Endothelial cell of umbilical vein (primary cell): ENCODE measurements at regions not wholly inside any gene's neighbourhood (a gene's known extent, or its start where the extent isn't known, plus 50 kb on each side); places are given as distances from the start of the nearest gene placed in this dataset.

Source experiments
- BruUV-seq: library from RNA; stranded (reverse); fragments of 400-500 nt; replicated peaks from 2 replicates; lab custom pipeline; 2021; lab: Mats Ljungman, UMichigan
- CTCF ChIA-PET: fragments of 300-600, 350-600 bp; sonication (Branson Sonifier 250); formaldehyde crosslinking; loops from one replicate; lab custom pipeline; 2021; ENCODE audit warnings: antibody characterized with exemption, inconsistent platforms; lab: Charles Lee
- POLR2A ChIA-PET: fragments of 300-600, 350-600 bp; sonication (Branson Sonifier 250); formaldehyde crosslinking; loops from one replicate; lab custom pipeline; 2021; ENCODE audit warnings: antibody characterized with exemption, inconsistent platforms; lab: Charles Lee
- DNase-seq: peaks from one replicate; pipeline ENCODE4 v3.0.0-alpha.2; 2011; ENCODE audit warnings: low read depth, low spot score
- FAIRE-seq: peaks from 2 replicates; lab custom pipeline; 2011; peaks lifted over from hg19 to GRCh38; lab: Jason Lieb, UNC
- H2AFZ ChIP-seq: 2 replicates; pipeline ENCODE4 v1.6.0; 2012; ENCODE audit warnings: low read depth, low read length, control low read depth, inconsistent platforms
- H3K27ac ChIP-seq: 2 replicates; pipeline ENCODE4 v1.5.1; 2011; ENCODE audit warnings: low read depth, mild to moderate bottlenecking, control low read depth, low read length, moderate library complexity; ENCODE audit not compliant: insufficient read depth
- H3K27me3 ChIP-seq, 2 experiments: 2 replicates each; pipeline versions ENCODE4 v1.6.0 to v1.6.1; 2011; ENCODE audit warnings: low read length in 2 of 2, mixed read lengths in 1 of 2; ENCODE audit not compliant: control insufficient read depth in 2 of 2, insufficient read depth in 2 of 2
- H3K36me3 ChIP-seq, 2 experiments: 2 replicates in 1 of 2; 3 replicates in 1 of 2; pipeline ENCODE4 v1.5.1; 2011; ENCODE audit warnings: low read length in 2 of 2, mild to moderate bottlenecking in 1 of 2, moderate library complexity in 1 of 2; ENCODE audit not compliant: control insufficient read depth in 2 of 2, insufficient read depth in 2 of 2; ENCODE audit errors: extremely low read depth in 1 of 2
- H3K4me1 ChIP-seq: 3 replicates; pipeline ENCODE4 v1.5.1; 2011; ENCODE audit warnings: mild to moderate bottlenecking, low read length; ENCODE audit not compliant: control insufficient read depth, insufficient read depth; ENCODE audit errors: extremely low read depth
- H3K4me2 ChIP-seq: 2 replicates; pipeline ENCODE4 v1.6.1; 2011; ENCODE audit warnings: low read length, control low read depth, mixed read lengths; ENCODE audit not compliant: insufficient read depth
- H3K4me3 ChIP-seq, 3 experiments: fragments of 200-600 bp in 1 of 3; sonication (generic), shearing (Covaris generic) in 1 of 3; replicated peaks in 1 of 3; 2 replicates each; pipeline ENCODE4 v1.5.1; 2011 to 2016; ENCODE audit warnings: control low read depth in 3 of 3, low read length in 3 of 3, mild to moderate bottlenecking in 2 of 3, inconsistent platforms in 1 of 3, low read depth in 1 of 3, moderate library complexity in 1 of 3; ENCODE audit not compliant: insufficient read depth in 1 of 3
- H3K79me2 ChIP-seq: 2 replicates; pipeline ENCODE4 v1.6.0; 2012; ENCODE audit warnings: low read length, inconsistent platforms; ENCODE audit not compliant: control insufficient read depth, insufficient read depth
- H3K9ac ChIP-seq: replicated peaks from 2 replicates; pipeline ENCODE3; 2011; ENCODE audit warnings: low read length, control low read depth; ENCODE audit not compliant: insufficient read depth; ENCODE audit errors: extremely low read depth
- H3K9me1 ChIP-seq: replicated peaks from 3 replicates; pipeline ENCODE4 v1.6.0; 2011; ENCODE audit warnings: mild to moderate bottlenecking, low read length; ENCODE audit not compliant: control insufficient read depth, insufficient read depth; ENCODE audit errors: extremely low read depth
- H3K9me3 ChIP-seq: replicated peaks from 2 replicates; pipeline ENCODE4 v1.5.1; 2012; ENCODE audit warnings: low read length, inconsistent platforms; ENCODE audit not compliant: control insufficient read depth, insufficient read depth
- H4K20me1 ChIP-seq: replicated peaks from 2 replicates; pipeline ENCODE3; 2011; ENCODE audit warnings: mild to moderate bottlenecking, low read length; ENCODE audit not compliant: control insufficient read depth, insufficient read depth; ENCODE audit errors: extremely low read depth
- EZH2 ChIP-seq: IDR thresholded peaks from 2 replicates; pipeline ENCODE4 v1.6.1; 2012; ENCODE audit warnings: borderline replicate concordance, low read depth, mild to moderate bottlenecking, moderate library complexity, low read length, inconsistent platforms; ENCODE audit not compliant: severe bottlenecking
- FOS ChIP-seq: IDR thresholded peaks from 2 replicates; pipeline ENCODE4 v1.6.1; 2011; ENCODE audit warnings: mild to moderate bottlenecking, low read length, moderate library complexity, borderline replicate concordance; ENCODE audit not compliant: insufficient read depth
- GATA2 ChIP-seq: IDR thresholded peaks from 2 replicates; pipeline ENCODE4 v1.7.0; 2011; ENCODE audit warnings: low read depth, mild to moderate bottlenecking, moderate library complexity, mixed read lengths, low read length; ENCODE audit not compliant: insufficient read length, insufficient read depth
- JUN ChIP-seq: IDR thresholded peaks from 2 replicates; pipeline ENCODE4 v1.6.1; 2011; ENCODE audit warnings: borderline replicate concordance, low read depth; ENCODE audit not compliant: insufficient read length, insufficient read depth
- MYC ChIP-seq: IDR thresholded peaks from one replicate; pipeline ENCODE4 v1.6.1; 2011; ENCODE audit warnings: mild to moderate bottlenecking, low read depth, low read length
- POLR2A ChIP-seq: IDR thresholded peaks from 2 replicates; pipeline ENCODE4 v1.6.1; 2012; ENCODE audit warnings: low read depth, mild to moderate bottlenecking, control low read depth, low read length
- POLR2AphosphoS5 ChIP-seq: IDR thresholded peaks from 2 replicates; pipeline ENCODE4 v1.6.1; 2012; ENCODE audit warnings: low read depth, mild to moderate bottlenecking, control low read depth, low read length, moderate library complexity; ENCODE audit not compliant: insufficient read depth
- dilution Hi-C: fragments of 300-500 bp; cut with MboI; formaldehyde crosslinking; loops from one replicate; pipeline ENCODE4 v1.15.0; 2019; ENCODE audit warnings: low sequenced_read_pairs; ENCODE audit not compliant: extremely low pct_ligation_motif_present
- intact Hi-C: fragments of 100-400 bp; cut with micrococcal nuclease; formaldehyde crosslinking; loops from one replicate; pipeline ENCODE4 v1.10.0; 2022
- TF ChIP-seq, protein P1 (sequence below): IDR thresholded peaks from 2 replicates; pipeline ENCODE4 v1.6.1; 2011; ENCODE audit not compliant: insufficient read depth, insufficient read length
- TF ChIP-seq, protein P2 (sequence below), 2 donors: IDR thresholded peaks; 1 replicate in 1 of 2; 2 replicates in 1 of 2; pipeline ENCODE4 v1.5.1; 2011; ENCODE audit warnings: low read length in 2 of 2, mild to moderate bottlenecking in 2 of 2, moderate library complexity in 2 of 2, control low read depth in 1 of 2, inconsistent platforms in 1 of 2, low read depth in 1 of 2; ENCODE audit not compliant: insufficient read depth in 1 of 2; ENCODE audit errors: extremely low read depth in 1 of 2

DNA sequence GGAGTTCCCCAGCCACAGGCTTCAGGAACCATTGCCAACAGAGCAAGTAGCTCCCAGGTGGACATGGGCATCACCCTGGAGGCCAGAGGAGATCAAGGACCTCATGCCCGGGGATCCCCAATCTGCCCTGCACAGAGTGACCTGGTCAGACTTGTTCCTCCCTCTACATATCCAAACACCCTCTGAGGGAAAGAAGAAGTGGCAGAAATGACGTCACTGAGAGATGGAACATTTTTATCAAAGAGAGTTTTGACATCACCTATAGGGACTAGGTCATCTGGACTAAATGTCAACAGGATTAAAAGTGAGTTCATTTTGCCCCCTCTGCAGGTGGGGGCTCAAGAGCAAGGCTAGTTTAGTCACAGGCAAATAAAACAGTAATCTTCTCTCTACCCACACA is 273.7 kb downstream of the SKAP2 start:
- peaks cover 0 to 4% of the 10 kb centered on the region in 2 experiments for H3K27me3 ChIP-seq
- no peaks in the 10 kb centered on the region for H4K20me1 ChIP-seq
- no peaks in the 10 kb centered on the region for H3K9me3 ChIP-seq
- dilution Hi-C loops: no loop called here
- no peaks in the 10 kb centered on the region for H3K36me3 ChIP-seq
- no peak for DNase-seq
- no peaks in the 10 kb centered on the region for H3K9me1 ChIP-seq
- TF ChIP-seq EZH2 (no peak), MYC (no peak), POLR2A (no peak), FOS (no peak), POLR2AphosphoS5 (no peak), JUN (no peak), GATA2 (no peak)
- TF ChIP-seq, protein P1, sequence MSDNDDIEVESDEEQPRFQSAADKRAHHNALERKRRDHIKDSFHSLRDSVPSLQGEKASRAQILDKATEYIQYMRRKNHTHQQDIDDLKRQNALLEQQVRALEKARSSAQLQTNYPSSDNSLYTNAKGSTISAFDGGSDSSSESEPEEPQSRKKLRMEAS: no peak
- TF ChIP-seq, protein P2, sequence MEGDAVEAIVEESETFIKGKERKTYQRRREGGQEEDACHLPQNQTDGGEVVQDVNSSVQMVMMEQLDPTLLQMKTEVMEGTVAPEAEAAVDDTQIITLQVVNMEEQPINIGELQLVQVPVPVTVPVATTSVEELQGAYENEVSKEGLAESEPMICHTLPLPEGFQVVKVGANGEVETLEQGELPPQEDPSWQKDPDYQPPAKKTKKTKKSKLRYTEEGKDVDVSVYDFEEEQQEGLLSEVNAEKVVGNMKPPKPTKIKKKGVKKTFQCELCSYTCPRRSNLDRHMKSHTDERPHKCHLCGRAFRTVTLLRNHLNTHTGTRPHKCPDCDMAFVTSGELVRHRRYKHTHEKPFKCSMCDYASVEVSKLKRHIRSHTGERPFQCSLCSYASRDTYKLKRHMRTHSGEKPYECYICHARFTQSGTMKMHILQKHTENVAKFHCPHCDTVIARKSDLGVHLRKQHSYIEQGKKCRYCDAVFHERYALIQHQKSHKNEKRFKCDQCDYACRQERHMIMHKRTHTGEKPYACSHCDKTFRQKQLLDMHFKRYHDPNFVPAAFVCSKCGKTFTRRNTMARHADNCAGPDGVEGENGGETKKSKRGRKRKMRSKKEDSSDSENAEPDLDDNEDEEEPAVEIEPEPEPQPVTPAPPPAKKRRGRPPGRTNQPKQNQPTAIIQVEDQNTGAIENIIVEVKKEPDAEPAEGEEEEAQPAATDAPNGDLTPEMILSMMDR (IDR thresholded peaks at IDR 0.05; ENCODE audit: extremely low read depth in 1 of 2, insufficient read depth in 1 of 2, low read depth in 1 of 2, low read length in 2 of 2): no peak
- no peak overlapping the region for H2AFZ ChIP-seq
- H3K27ac ChIP-seq: no peak overlapping the region
- FAIRE-seq: no peak
- ChIA-PET POLR2A (no interaction called here), CTCF (no interaction called here)
- H3K4me1 ChIP-seq: no peaks in the 10 kb centered on the region
- intact Hi-C loops: no loop called here
- no peak overlapping the region for H3K4me3 ChIP-seq
- no peak overlapping the region for H3K4me2 ChIP-seq
- H3K9ac ChIP-seq: no peak overlapping the region
- no TSS peak for BruUV-seq
- no peaks in the 10 kb centered on the region for H3K79me2 ChIP-seq
